ENCODE measurements at regions not wholly inside any gene's neighbourhood (a gene's known extent, or its start where the extent isn't known, plus 50 kb on each side); places are given as distances from the start of the nearest gene placed in this dataset.

DNA sequence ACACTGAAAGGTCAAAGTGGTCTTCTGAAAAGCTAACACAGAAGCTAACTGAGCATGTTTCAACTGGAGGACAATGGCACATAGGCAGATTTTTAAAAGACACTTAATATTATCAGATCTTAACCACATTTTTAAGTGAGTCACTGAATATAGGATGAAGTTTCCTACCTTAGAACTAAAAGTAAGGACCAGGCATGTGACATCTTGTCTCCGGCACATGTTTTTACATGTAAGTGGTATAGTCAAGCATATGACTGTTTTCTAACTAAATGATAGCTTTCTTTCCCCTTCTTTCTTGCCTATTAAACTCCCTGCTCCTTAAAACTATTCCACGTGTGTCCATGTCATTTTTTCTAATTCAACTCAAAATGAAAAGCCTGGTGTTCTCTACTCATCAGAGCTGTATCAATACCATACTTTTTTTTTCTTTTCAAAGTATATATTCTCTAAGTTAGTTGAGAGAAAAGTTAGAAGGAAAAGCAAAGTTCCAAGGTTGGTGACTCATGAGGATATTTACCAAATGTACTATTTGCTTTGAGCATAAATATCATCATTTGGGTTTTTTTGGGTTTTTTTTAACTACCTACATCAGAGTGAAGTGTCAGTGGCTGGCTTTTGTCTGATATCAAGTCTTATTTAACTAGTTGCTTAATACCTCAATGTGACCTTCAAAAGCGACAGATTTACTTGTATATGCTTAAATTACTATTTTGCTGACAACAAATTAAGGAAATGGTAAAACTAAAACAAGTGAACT is 127.5 kb downstream of the CRPPA start:
- WGBS, result 83% methylated on average over 3 of the region's 3 CpGs

DNA sequence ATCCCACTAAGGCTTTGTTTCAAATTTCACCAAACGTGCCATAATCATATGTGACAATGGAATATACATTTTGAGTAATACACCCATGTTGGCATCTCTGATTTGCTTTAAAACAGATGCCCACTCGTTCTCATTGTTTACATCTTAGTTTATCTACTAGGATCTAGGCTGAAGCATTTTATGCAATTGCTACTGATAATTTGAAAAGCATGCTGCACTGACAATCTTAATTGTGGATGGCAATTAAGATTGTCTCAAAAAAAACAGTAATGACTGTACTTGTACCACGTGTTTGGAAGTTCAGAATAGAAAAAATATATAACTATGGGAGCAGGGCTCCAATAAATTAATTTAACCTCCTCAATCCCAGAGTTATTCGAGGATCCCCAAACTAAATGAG is 136.8 kb downstream of the CRPPA start:
- DNase-seq (ENCODE audit: low spot score), result no peak
- H3K27me3 ChIP-seq (replicated peaks; ENCODE audit: insufficient read depth), result no peaks in the 10 kb centered on the region
- no peak overlapping the region for H3K27ac ChIP-seq
- H3K36me3 ChIP-seq, result no peaks in the 10 kb centered on the region
- H3K4me1 ChIP-seq (replicated peaks), result no peaks in the 10 kb centered on the region
- no peaks in the 10 kb centered on the region for H3K9me3 ChIP-seq
- TF ChIP-seq POLR2A (IDR thresholded peaks at IDR 0.05), result no peak
- TF ChIP-seq, protein P1, sequence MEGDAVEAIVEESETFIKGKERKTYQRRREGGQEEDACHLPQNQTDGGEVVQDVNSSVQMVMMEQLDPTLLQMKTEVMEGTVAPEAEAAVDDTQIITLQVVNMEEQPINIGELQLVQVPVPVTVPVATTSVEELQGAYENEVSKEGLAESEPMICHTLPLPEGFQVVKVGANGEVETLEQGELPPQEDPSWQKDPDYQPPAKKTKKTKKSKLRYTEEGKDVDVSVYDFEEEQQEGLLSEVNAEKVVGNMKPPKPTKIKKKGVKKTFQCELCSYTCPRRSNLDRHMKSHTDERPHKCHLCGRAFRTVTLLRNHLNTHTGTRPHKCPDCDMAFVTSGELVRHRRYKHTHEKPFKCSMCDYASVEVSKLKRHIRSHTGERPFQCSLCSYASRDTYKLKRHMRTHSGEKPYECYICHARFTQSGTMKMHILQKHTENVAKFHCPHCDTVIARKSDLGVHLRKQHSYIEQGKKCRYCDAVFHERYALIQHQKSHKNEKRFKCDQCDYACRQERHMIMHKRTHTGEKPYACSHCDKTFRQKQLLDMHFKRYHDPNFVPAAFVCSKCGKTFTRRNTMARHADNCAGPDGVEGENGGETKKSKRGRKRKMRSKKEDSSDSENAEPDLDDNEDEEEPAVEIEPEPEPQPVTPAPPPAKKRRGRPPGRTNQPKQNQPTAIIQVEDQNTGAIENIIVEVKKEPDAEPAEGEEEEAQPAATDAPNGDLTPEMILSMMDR (IDR thresholded peaks at IDR 0.05), result no peak
- TF ChIP-seq POLR2AphosphoS5 (IDR thresholded peaks at IDR 0.05), result no peak
- intact Hi-C loops (cut with DNase I), result no loop called here
- 70% methylated on average over 4 of the region's 4 CpGs for WGBS
- H3K4me3 ChIP-seq, result no peak overlapping the region

More for the DNA sequence above, 127.5 kb downstream of the CRPPA start:
- H3K36me3 ChIP-seq, result no peaks in the 10 kb centered on the region
- H3K4me3 ChIP-seq, result no peak overlapping the region
- H3K4me1 ChIP-seq (replicated peaks), result no peaks in the 10 kb centered on the region
- no peak for DNase-seq (ENCODE audit: low spot score)
- intact Hi-C loops (cut with DNase I), result no loop called here
- no peaks in the 10 kb centered on the region for H3K27me3 ChIP-seq (replicated peaks; ENCODE audit: insufficient read depth)
- H3K9me3 ChIP-seq, result no peaks in the 10 kb centered on the region
- no peak for TF ChIP-seq POLR2AphosphoS5 (IDR thresholded peaks at IDR 0.05)
- TF ChIP-seq, protein P1 (IDR thresholded peaks at IDR 0.05), result no peak
- TF ChIP-seq POLR2A (IDR thresholded peaks at IDR 0.05), result no peak
- no peak overlapping the region for H3K27ac ChIP-seq

DNA sequence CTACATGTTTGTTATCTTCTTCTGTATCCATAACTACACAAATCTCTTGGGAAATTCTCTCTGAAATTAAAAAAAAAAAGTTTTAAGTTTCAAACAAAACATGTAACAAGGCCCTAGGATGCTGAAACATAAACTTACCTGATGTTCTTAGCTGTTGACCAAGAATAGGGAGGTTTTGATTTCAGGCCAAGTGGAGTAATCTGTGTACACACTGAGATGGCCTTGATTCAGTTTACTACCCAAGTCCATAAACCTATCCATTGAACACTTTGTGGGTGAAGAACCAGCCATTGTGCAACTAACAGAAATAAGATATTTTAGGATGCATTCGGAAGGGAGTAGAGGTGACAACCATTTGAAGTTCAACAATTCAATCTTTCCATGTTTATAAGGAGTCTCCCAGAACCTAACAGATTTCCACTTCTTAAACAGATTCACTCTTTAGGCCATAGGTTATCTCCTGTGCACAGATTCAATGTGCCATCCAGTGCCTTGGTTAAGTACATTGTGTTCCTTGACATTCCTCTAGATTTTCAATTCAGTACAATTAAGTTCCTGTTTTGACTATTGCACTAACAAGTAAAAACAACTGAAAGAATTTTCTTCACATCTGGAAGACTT is 143.1 kb downstream of the CRPPA start:
- H3K9me3 ChIP-seq, result no peaks in the 10 kb centered on the region
- H3K4me3 ChIP-seq, result no peak overlapping the region
- DNase-seq (ENCODE audit: low spot score), result peak; percentile 31
- H3K4me1 ChIP-seq (replicated peaks), result no peaks in the 10 kb centered on the region
- no peaks in the 10 kb centered on the region for H3K27me3 ChIP-seq (replicated peaks; ENCODE audit: insufficient read depth)
- TF ChIP-seq, protein P1 (IDR thresholded peaks at IDR 0.05), result no peak
- no peak for TF ChIP-seq POLR2A (IDR thresholded peaks at IDR 0.05)
- TF ChIP-seq POLR2AphosphoS5 (IDR thresholded peaks at IDR 0.05), result peak; percentile 49
- H3K36me3 ChIP-seq, result no peaks in the 10 kb centered on the region
- intact Hi-C loops (cut with DNase I), result no loop called here
- 68% methylated on average over 1 of the region's 1 CpG for WGBS
- H3K27ac ChIP-seq, result no peak overlapping the region

DNA sequence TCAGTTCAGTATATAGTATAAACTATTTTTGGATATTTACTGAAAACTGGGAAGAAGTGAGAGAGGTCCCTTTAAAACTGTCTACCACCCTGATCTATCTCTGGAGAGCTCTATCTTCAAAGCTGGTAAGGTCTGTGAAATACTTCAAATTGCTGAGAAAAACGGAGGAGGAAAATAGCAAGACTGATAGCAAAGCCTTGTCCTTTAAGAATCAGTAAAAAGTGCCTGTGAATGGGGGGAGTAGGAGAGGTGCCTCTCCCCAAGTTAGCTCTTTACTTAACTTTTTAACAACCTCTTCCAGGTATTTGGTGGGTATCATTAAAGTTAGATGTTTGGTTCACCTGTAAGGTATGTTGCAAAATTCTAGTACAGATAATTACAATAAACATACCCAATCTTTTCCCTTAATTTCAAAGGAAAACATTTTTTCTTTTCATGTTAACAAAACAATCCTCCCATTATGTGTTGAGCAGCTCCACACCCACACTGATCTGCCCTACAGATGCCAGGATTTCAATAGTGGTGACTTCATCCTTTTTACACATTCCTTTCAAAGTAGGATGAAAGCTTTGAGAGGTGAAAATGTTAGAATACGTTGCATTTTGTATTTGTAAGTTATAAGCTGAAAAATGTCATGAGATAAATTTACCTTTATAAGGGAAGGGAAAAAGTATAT is 149.2 kb downstream of the CRPPA start:
- H3K4me1 ChIP-seq (replicated peaks), result no peaks in the 10 kb centered on the region
- intact Hi-C loops (cut with DNase I), result no loop called here
- no peak for TF ChIP-seq POLR2AphosphoS5 (IDR thresholded peaks at IDR 0.05)
- TF ChIP-seq, protein P1 (IDR thresholded peaks at IDR 0.05), result no peak
- no peak overlapping the region for H3K4me3 ChIP-seq
- H3K27ac ChIP-seq, result no peak overlapping the region
- no peaks in the 10 kb centered on the region for H3K27me3 ChIP-seq (replicated peaks; ENCODE audit: insufficient read depth)
- H3K36me3 ChIP-seq, result no peaks in the 10 kb centered on the region
- H3K9me3 ChIP-seq, result no peaks in the 10 kb centered on the region
- 29% methylated on average over 2 of the region's 2 CpGs for WGBS
- DNase-seq (ENCODE audit: low spot score), result no peak

Measured in prostate gland (tissue), 2 donors.